ENCODE measurements at regions not wholly inside any gene's neighbourhood (a gene's known extent, or its start where the extent isn't known, plus 50 kb on each side); places are given as distances from the start of the nearest gene placed in this dataset.
"Not testable (repeated sequence)": the region's sequence is repeated elsewhere in the genome, so short reads cannot be mapped to it uniquely, and the experiment has no call there.

- DNase-seq (ENCODE audit: low read depth in 3 of 3, low spot score in 2 of 3): not testable (repeated sequence)
These were observed 205.9 kb downstream of the LAT start for GRCh38 chr16:29190553-29191431.

- not testable (repeated sequence) for DNase-seq (ENCODE audit: low read depth in 3 of 3, low spot score in 2 of 3)
These were observed 204.0 kb downstream of the LAT start for GRCh38 chr16:29188806-29189205.

GRCh38 chr16:29186306-29187220, 201.7 kb downstream of the LAT start:
- DNase-seq (ENCODE audit: low read depth in 3 of 3, low spot score in 2 of 3): not testable (repeated sequence)

GRCh38 chr16:29185872-29186271, 201.0 kb downstream of the LAT start:
- not testable (repeated sequence) for DNase-seq (ENCODE audit: low read depth in 3 of 3, low spot score in 2 of 3)

- DNase-seq (ENCODE audit: low read depth in 3 of 3, low spot score in 2 of 3): not testable (repeated sequence)
These were observed 200.0 kb downstream of the LAT start for GRCh38 chr16:29184738-29185438.

GRCh38 chr16:29182940-29183868, 198.4 kb downstream of the LAT start:
- DNase-seq (ENCODE audit: low read depth in 3 of 3, low spot score in 2 of 3): not testable (repeated sequence)

GRCh38 chr16:29182501-29182900, 197.6 kb downstream of the LAT start:
- DNase-seq (ENCODE audit: low read depth in 3 of 3, low spot score in 2 of 3): no peak

GRCh38 chr16:29181921-29182411, 197.1 kb downstream of the LAT start:
- DNase-seq (ENCODE audit: low read depth in 3 of 3, low spot score in 2 of 3): not testable (repeated sequence)

- DNase-seq (ENCODE audit: low read depth in 3 of 3, low spot score in 2 of 3): not testable (repeated sequence)
These were observed 196.5 kb downstream of the LAT start for GRCh38 chr16:29181254-29181780.

- not testable (repeated sequence) for DNase-seq (ENCODE audit: low read depth in 3 of 3, low spot score in 2 of 3)
These were observed 195.4 kb downstream of the LAT start for GRCh38 chr16:29180206-29180600.

GRCh38 chr16:29179401-29180205, 194.8 kb downstream of the LAT start:
- DNase-seq (ENCODE audit: low read depth in 3 of 3, low spot score in 2 of 3): not testable (repeated sequence)

- not testable (repeated sequence) for DNase-seq (ENCODE audit: low read depth in 3 of 3, low spot score in 2 of 3)
These were observed 193.3 kb downstream of the LAT start for GRCh38 chr16:29177888-29178726.

- DNase-seq (ENCODE audit: low read depth in 3 of 3, low spot score in 2 of 3): not testable (repeated sequence)
These were observed 192.5 kb downstream of the LAT start for GRCh38 chr16:29177203-29177887.

- not testable (repeated sequence) for DNase-seq (ENCODE audit: low read depth in 3 of 3, low spot score in 2 of 3)
These were observed 192.0 kb downstream of the LAT start for GRCh38 chr16:29176822-29177202.

- DNase-seq (ENCODE audit: low read depth in 3 of 3, low spot score in 2 of 3): not testable (repeated sequence)
These were observed 191.3 kb downstream of the LAT start for GRCh38 chr16:29176154-29176470.

- not testable (repeated sequence) for DNase-seq (ENCODE audit: low read depth in 3 of 3, low spot score in 2 of 3)
These were observed 190.7 kb downstream of the LAT start for GRCh38 chr16:29175411-29176153.
